K562 (cell line): ENCODE measurements at regions not wholly inside any gene's neighbourhood (a gene's known extent, or its start where the extent isn't known, plus 50 kb on each side); places are given as distances from the start of the nearest gene placed in this dataset.

Experiments
- CBX5 ChIP-seq: IDR thresholded peaks from 2 replicates; pipeline ENCODE4 v1.6.1; 2014; ENCODE audit warnings: low read depth, borderline replicate concordance
- CHD2 ChIP-seq: IDR thresholded peaks from 2 replicates; pipeline ENCODE4 v1.6.1; 2011; ENCODE audit warnings: low read depth, low read length
- ELF4 ChIP-seq: fragments of 450-650 bp; formaldehyde crosslinking; IDR thresholded peaks from 2 replicates; pipeline ENCODE4 v1.4.0; 2022; ENCODE audit warnings: missing genetic modification characterization
- FOS ChIP-seq: IDR thresholded peaks from 3 replicates; pipeline ENCODE4 v1.6.1; 2011; ENCODE audit not compliant: insufficient read length; ENCODE audit errors: extremely low read depth
- FOXK2 ChIP-seq, 2 experiments: fragments of 450-650 bp; IDR thresholded peaks in 1 of 2; conservative IDR thresholded peaks in 1 of 2; 2 replicates each; pipeline ENCODE4 v1.6.1; 2016; ENCODE audit warnings: low read depth in 2 of 2, mild to moderate bottlenecking in 1 of 2
- FOXM1 ChIP-seq, 2 experiments: fragments of 450-650 bp in 1 of 2; sonication (generic) in 1 of 2; formaldehyde crosslinking in 1 of 2; IDR thresholded peaks; 2 replicates each; pipeline versions ENCODE4 v1.6.1 to v1.9.0; 2017 to 2022; ENCODE audit warnings: low read depth in 2 of 2, mild to moderate bottlenecking in 2 of 2, missing genetic modification reagents in 1 of 2, moderate library complexity in 1 of 2
- POLR2A ChIP-seq: fragments of 450-650 bp; conservative IDR thresholded peaks from 2 replicates; pipeline ENCODE4 v1.6.1; 2016
- POLR2H ChIP-seq: IDR thresholded peaks from 2 replicates; pipeline ENCODE4 v1.6.1; 2016; ENCODE audit warnings: missing genetic modification characterization, low read depth, mild to moderate bottlenecking, control low read depth, missing compliant biosample characterization, moderate library complexity
- SP2 ChIP-seq: IDR thresholded peaks from 2 replicates; pipeline ENCODE4 v1.6.1; 2011; ENCODE audit warnings: mild to moderate bottlenecking, low read depth, low read length, moderate library complexity; ENCODE audit not compliant: poor library complexity, severe bottlenecking; ENCODE audit errors: extremely low read depth
- TEAD4 ChIP-seq, 2 experiments: sonication (generic) in 1 of 2; formaldehyde crosslinking in 1 of 2; IDR thresholded peaks; 2 replicates each; pipeline versions ENCODE4 v1.6.1 to v1.8.0; 2012 to 2022; ENCODE audit warnings: borderline replicate concordance in 1 of 2, inconsistent platforms in 1 of 2, low read length in 1 of 2, mild to moderate bottlenecking in 1 of 2, missing genetic modification reagents in 1 of 2
- TGIF2 ChIP-seq: sonication (generic); formaldehyde crosslinking; IDR thresholded peaks from 2 replicates; pipeline ENCODE4 v1.8.1; 2022; ENCODE audit warnings: mild to moderate bottlenecking, missing genetic modification reagents, moderate library complexity
- USF1 ChIP-seq: sonication (generic); formaldehyde crosslinking; IDR thresholded peaks from 2 replicates; pipeline ENCODE4 v1.9.0; 2022; ENCODE audit warnings: mild to moderate bottlenecking, missing genetic modification reagents
- ZNF23 ChIP-seq: fragments of 250-450 bp; sonication (Bioruptor Pico); IDR thresholded peaks from 2 replicates; pipeline ENCODE4 v1.4.0; 2020; ENCODE audit warnings: mild to moderate bottlenecking
- TF ChIP-seq, protein P1 (sequence below): sonication (generic); formaldehyde crosslinking; IDR thresholded peaks from 2 replicates; pipeline ENCODE4 v1.8.1; 2023; ENCODE audit warnings: mild to moderate bottlenecking, missing genetic modification reagents

GRCh38 chr12:94762943-94763342 is 112.6 kb upstream of the TMCC3 start:
- no peak for TF ChIP-seq CBX5
- no peak for TF ChIP-seq CHD2
- TF ChIP-seq FOXM1 (IDR thresholded peaks at IDR 0.05; ENCODE audit: low read depth): no peak
- TF ChIP-seq FOXM1 (CRISPR knock-in tag; IDR thresholded peaks at IDR 0.05; ENCODE audit: low read depth): no peak
- TF ChIP-seq FOXK2 (conservative IDR thresholded peaks at IDR 0.05 in 1 of 2, IDR thresholded peaks at IDR 0.05 in 1 of 2; ENCODE audit: low read depth in 2 of 2): no peak
- no peak for TF ChIP-seq USF1
- TF ChIP-seq SP2: no peak
- TF ChIP-seq, protein P1, sequence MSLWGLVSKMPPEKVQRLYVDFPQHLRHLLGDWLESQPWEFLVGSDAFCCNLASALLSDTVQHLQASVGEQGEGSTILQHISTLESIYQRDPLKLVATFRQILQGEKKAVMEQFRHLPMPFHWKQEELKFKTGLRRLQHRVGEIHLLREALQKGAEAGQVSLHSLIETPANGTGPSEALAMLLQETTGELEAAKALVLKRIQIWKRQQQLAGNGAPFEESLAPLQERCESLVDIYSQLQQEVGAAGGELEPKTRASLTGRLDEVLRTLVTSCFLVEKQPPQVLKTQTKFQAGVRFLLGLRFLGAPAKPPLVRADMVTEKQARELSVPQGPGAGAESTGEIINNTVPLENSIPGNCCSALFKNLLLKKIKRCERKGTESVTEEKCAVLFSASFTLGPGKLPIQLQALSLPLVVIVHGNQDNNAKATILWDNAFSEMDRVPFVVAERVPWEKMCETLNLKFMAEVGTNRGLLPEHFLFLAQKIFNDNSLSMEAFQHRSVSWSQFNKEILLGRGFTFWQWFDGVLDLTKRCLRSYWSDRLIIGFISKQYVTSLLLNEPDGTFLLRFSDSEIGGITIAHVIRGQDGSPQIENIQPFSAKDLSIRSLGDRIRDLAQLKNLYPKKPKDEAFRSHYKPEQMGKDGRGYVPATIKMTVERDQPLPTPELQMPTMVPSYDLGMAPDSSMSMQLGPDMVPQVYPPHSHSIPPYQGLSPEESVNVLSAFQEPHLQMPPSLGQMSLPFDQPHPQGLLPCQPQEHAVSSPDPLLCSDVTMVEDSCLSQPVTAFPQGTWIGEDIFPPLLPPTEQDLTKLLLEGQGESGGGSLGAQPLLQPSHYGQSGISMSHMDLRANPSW (CRISPR knock-in tag): no peak
- no peak for TF ChIP-seq ZNF23 (CRISPR knock-in tag)
- no peak for TF ChIP-seq FOS
- no peak for TF ChIP-seq POLR2A
- no peak for TF ChIP-seq TEAD4 (IDR thresholded peaks at IDR 0.05; ENCODE audit: low read length)
- no peak for TF ChIP-seq TEAD4 (CRISPR knock-in tag; IDR thresholded peaks at IDR 0.05; ENCODE audit: borderline replicate concordance)
- no peak for TF ChIP-seq ELF4 (CRISPR knock-in tag)
- TF ChIP-seq TGIF2 (CRISPR knock-in tag): no peak
- no peak for TF ChIP-seq POLR2H
